Activated CD4-positive, alpha-beta T cell treated with anti-CD3 and anti-CD28 coated beads, Interleukin-2, Interleukin-4, amounts not matched to agents 100 ng/mL and 50 ng/mL, durations not matched to agents 16 hours and 8 hours (primary cell): ENCODE measurements at regions not wholly inside any gene's neighbourhood (a gene's known extent, or its start where the extent isn't known, plus 50 kb on each side); places are given as distances from the start of the nearest gene placed in this dataset.
"Not testable (repeated sequence)": the region's sequence is repeated elsewhere in the genome, so short reads cannot be mapped to it uniquely, and the experiment has no call there.

Experiments used
- DNase-seq: peaks from one replicate; pipeline ENCODE4 v3.0.0-alpha.2; 2020; ENCODE audit warnings: low spot score

- DNase-seq, result no peak
These were observed 139.0 kb upstream of the NCOR2 start for GRCh38 chr12:124706363-124706762.

GRCh38 chr12:124705545-124706138, 138.2 kb upstream of the NCOR2 start:
- DNase-seq, result no peak

- no peak for DNase-seq
These were observed 137.2 kb upstream of the NCOR2 start for GRCh38 chr12:124704619-124705018.

- DNase-seq, result no peak
These were observed 136.4 kb upstream of the NCOR2 start for GRCh38 chr12:124703856-124704255.

GRCh38 chr12:124702736-124703135, 135.3 kb upstream of the NCOR2 start:
- DNase-seq, result no peak

- DNase-seq, result no peak
These were observed 133.6 kb upstream of the NCOR2 start for GRCh38 chr12:124700810-124701592.

GRCh38 chr12:124699909-124700308, 132.5 kb upstream of the NCOR2 start:
- no peak for DNase-seq

GRCh38 chr12:124698998-124699305, 131.5 kb upstream of the NCOR2 start:
- DNase-seq, result no peak

GRCh38 chr12:124698211-124698997, 131.0 kb upstream of the NCOR2 start:
- no peak for DNase-seq

GRCh38 chr12:124697722-124698121, 130.3 kb upstream of the NCOR2 start:
- DNase-seq, result not testable (repeated sequence)

GRCh38 chr12:124696693-124697476, 129.5 kb upstream of the NCOR2 start:
- no peak for DNase-seq

GRCh38 chr12:124695861-124696260, 128.4 kb upstream of the NCOR2 start:
- DNase-seq, result no peak

- no peak for DNase-seq
These were observed 127.6 kb upstream of the NCOR2 start for GRCh38 chr12:124694846-124695497.

- peak; percentile 44 for DNase-seq
These were observed 126.8 kb upstream of the NCOR2 start for GRCh38 chr12:124694250-124694649.

- DNase-seq, result no peak
These were observed 125.8 kb upstream of the NCOR2 start for GRCh38 chr12:124693111-124693723.

GRCh38 chr12:124692443-124692842, 125.0 kb upstream of the NCOR2 start:
- DNase-seq, result no peak

GRCh38 chr12:124691429-124691828, 124.0 kb upstream of the NCOR2 start:
- no peak for DNase-seq

GRCh38 chr12:124689631-124690030, 122.2 kb upstream of the NCOR2 start:
- no peak for DNase-seq

- no peak for DNase-seq
These were observed 121.1 kb upstream of the NCOR2 start for GRCh38 chr12:124688356-124688992.

- no peak for DNase-seq
These were observed 120.5 kb upstream of the NCOR2 start for GRCh38 chr12:124687917-124688316.
